ENCODE measurements at regions not wholly inside any gene's neighbourhood (a gene's known extent, or its start where the extent isn't known, plus 50 kb on each side); places are given as distances from the start of the nearest gene placed in this dataset.
"Not testable (repeated sequence)": the region's sequence is repeated elsewhere in the genome, so short reads cannot be mapped to it uniquely, and the experiment has no call there.

DNA sequence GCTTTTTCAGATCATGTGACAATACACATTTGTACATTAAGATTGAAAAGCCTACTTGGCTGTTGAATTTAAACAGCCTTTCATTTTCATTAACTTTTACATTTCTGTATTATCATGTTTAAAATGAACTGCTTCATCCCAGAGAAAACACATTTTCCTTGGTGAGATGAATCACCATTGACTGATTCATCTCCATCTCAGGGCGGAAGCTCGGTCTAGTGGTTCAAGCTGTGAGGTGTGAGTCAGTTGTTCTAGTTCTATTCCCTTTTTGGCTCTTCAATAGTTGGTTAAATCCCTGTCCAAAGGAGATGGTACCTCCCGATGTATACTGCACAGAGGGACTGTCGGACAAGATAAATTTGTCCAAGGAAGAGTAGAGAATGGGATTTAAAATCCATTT is 189.7 kb downstream of the ADCYAP1 start:
- H3K27ac ChIP-seq (ENCODE audit: low read depth in 1 of 2, low read length in 2 of 2) = no peak overlapping the region
- peaks cover 0 to 1% (median 0%) of the 10 kb centered on the region in 4 donors for H3K9me3 ChIP-seq (ENCODE audit: control insufficient read depth in 4 of 4, low read length in 3 of 4)
- H3K27me3 ChIP-seq (ENCODE audit: control insufficient read depth in 4 of 4, insufficient read depth in 4 of 4, low read length in 3 of 4) = peaks cover 0 to 6% (median 0%) of the 10 kb centered on the region in 4 donors
- no peak overlapping the region for H3K4me3 ChIP-seq (ENCODE audit: low read depth in 1 of 3, low read length in 3 of 3)
- TF ChIP-seq, protein P1, sequence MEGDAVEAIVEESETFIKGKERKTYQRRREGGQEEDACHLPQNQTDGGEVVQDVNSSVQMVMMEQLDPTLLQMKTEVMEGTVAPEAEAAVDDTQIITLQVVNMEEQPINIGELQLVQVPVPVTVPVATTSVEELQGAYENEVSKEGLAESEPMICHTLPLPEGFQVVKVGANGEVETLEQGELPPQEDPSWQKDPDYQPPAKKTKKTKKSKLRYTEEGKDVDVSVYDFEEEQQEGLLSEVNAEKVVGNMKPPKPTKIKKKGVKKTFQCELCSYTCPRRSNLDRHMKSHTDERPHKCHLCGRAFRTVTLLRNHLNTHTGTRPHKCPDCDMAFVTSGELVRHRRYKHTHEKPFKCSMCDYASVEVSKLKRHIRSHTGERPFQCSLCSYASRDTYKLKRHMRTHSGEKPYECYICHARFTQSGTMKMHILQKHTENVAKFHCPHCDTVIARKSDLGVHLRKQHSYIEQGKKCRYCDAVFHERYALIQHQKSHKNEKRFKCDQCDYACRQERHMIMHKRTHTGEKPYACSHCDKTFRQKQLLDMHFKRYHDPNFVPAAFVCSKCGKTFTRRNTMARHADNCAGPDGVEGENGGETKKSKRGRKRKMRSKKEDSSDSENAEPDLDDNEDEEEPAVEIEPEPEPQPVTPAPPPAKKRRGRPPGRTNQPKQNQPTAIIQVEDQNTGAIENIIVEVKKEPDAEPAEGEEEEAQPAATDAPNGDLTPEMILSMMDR (IDR thresholded peaks at IDR 0.05; ENCODE audit: low read depth, low read length, missing input control) = no peak
- TF ChIP-seq YY1 (IDR thresholded peaks at IDR 0.05) = no peak
- TF ChIP-seq, protein P2, sequence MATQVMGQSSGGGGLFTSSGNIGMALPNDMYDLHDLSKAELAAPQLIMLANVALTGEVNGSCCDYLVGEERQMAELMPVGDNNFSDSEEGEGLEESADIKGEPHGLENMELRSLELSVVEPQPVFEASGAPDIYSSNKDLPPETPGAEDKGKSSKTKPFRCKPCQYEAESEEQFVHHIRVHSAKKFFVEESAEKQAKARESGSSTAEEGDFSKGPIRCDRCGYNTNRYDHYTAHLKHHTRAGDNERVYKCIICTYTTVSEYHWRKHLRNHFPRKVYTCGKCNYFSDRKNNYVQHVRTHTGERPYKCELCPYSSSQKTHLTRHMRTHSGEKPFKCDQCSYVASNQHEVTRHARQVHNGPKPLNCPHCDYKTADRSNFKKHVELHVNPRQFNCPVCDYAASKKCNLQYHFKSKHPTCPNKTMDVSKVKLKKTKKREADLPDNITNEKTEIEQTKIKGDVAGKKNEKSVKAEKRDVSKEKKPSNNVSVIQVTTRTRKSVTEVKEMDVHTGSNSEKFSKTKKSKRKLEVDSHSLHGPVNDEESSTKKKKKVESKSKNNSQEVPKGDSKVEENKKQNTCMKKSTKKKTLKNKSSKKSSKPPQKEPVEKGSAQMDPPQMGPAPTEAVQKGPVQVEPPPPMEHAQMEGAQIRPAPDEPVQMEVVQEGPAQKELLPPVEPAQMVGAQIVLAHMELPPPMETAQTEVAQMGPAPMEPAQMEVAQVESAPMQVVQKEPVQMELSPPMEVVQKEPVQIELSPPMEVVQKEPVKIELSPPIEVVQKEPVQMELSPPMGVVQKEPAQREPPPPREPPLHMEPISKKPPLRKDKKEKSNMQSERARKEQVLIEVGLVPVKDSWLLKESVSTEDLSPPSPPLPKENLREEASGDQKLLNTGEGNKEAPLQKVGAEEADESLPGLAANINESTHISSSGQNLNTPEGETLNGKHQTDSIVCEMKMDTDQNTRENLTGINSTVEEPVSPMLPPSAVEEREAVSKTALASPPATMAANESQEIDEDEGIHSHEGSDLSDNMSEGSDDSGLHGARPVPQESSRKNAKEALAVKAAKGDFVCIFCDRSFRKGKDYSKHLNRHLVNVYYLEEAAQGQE (IDR thresholded peaks at IDR 0.05) = no peak
- TF ChIP-seq FOXA1 (IDR thresholded peaks at IDR 0.05) = no peak
- TF ChIP-seq, protein P3, sequence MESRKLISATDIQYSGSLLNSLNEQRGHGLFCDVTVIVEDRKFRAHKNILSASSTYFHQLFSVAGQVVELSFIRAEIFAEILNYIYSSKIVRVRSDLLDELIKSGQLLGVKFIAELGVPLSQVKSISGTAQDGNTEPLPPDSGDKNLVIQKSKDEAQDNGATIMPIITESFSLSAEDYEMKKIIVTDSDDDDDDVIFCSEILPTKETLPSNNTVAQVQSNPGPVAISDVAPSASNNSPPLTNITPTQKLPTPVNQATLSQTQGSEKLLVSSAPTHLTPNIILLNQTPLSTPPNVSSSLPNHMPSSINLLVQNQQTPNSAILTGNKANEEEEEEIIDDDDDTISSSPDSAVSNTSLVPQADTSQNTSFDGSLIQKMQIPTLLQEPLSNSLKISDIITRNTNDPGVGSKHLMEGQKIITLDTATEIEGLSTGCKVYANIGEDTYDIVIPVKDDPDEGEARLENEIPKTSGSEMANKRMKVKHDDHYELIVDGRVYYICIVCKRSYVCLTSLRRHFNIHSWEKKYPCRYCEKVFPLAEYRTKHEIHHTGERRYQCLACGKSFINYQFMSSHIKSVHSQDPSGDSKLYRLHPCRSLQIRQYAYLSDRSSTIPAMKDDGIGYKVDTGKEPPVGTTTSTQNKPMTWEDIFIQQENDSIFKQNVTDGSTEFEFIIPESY (IDR thresholded peaks at IDR 0.05) = no peak
- TF ChIP-seq FOXA2 (IDR thresholded peaks at IDR 0.05) = no peak
- TF ChIP-seq RXRA (IDR thresholded peaks at IDR 0.05) = no peak
- no peak for TF ChIP-seq GABPA (IDR thresholded peaks at IDR 0.05 in 1 of 2, conservative IDR thresholded peaks at IDR 0.05 in 1 of 2)
- no peak for TF ChIP-seq HNF4A (conservative IDR thresholded peaks at IDR 0.05)
- TF ChIP-seq, protein P4, sequence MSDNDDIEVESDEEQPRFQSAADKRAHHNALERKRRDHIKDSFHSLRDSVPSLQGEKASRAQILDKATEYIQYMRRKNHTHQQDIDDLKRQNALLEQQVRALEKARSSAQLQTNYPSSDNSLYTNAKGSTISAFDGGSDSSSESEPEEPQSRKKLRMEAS (IDR thresholded peaks at IDR 0.05) = no peak
- no peak for TF ChIP-seq HNF4G (IDR thresholded peaks at IDR 0.05)
- H3K9ac ChIP-seq (ENCODE audit: low read depth in 1 of 2, low read length in 2 of 2) = no peak overlapping the region
- no peak for DNase-seq (ENCODE audit: low spot score)
- 86% methylated on average over 4 of the region's 4 CpGs for WGBS
- H3K4me1 ChIP-seq (ENCODE audit: control insufficient read depth in 4 of 4, insufficient read depth in 4 of 4, low read length in 3 of 4) = no peaks in the 10 kb centered on the region
- no peaks in the 10 kb centered on the region for H3K36me3 ChIP-seq (ENCODE audit: control insufficient read depth in 4 of 4, insufficient read depth in 3 of 4, low read depth in 1 of 4, low read length in 3 of 4)

DNA sequence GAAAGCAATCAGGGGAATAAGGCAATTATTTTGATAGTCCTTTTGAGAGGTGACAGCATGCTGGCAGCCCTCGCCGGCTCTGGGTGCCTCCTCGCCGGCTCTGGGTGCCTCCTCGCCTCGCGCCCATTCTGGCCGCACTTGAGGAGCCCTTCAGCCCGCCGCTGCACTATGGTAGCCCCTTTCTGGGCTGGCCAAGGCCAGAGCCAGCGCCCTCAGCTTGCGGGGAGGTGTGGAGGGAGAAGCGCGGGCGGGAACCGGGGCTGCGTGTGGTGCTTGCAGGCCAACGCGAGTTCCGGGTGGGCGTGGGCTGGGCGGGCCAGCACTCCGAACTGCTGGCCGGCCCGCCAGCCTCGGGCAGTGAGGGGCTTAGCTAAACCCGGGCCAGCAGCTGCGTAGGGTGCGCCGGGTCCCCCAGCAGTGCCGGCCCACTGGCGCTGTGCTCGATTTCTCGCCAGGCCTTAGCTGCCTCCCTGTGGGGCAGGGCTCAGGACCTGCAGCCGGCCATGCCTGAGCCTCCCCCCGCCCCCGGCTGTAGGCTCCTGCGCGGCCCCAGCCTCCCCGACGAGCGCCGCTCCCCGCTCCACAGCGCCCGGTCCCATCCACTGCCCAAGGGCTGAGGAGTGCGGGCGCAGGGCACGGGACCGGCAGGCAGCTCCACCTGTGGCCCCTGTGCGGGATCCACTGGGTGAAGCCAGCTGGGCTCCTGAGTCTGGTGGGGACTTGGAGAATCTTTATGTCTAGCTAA is 193.5 kb downstream of the ADCYAP1 start:
- not testable (repeated sequence) for H3K4me3 ChIP-seq (ENCODE audit: low read depth in 1 of 3, low read length in 3 of 3); DNase-seq (ENCODE audit: low spot score)
- 96% methylated on average over 51 of the region's 51 CpGs for WGBS

More for the DNA sequence above, 193.5 kb downstream of the ADCYAP1 start:
- H3K9ac ChIP-seq (ENCODE audit: low read depth in 1 of 2, low read length in 2 of 2); H3K36me3 ChIP-seq (ENCODE audit: control insufficient read depth in 4 of 4, insufficient read depth in 3 of 4, low read depth in 1 of 4, low read length in 3 of 4); H3K27me3 ChIP-seq (ENCODE audit: control insufficient read depth in 4 of 4, insufficient read depth in 4 of 4, low read length in 3 of 4); H3K9me3 ChIP-seq (ENCODE audit: control insufficient read depth in 4 of 4, low read length in 3 of 4); H3K4me1 ChIP-seq (ENCODE audit: control insufficient read depth in 4 of 4, insufficient read depth in 4 of 4, low read length in 3 of 4); H3K27ac ChIP-seq (ENCODE audit: low read depth in 1 of 2, low read length in 2 of 2): not testable (repeated sequence)
